ENCODE measurements at regions not wholly inside any gene's neighbourhood (a gene's known extent, or its start where the extent isn't known, plus 50 kb on each side); places are given as distances from the start of the nearest gene placed in this dataset.

- Mint-ChIP-seq H3K4me3 (ENCODE audit: unreplicated experiment) (no peak overlapping the region), H3K9me3 (ENCODE audit: low read depth) (no peaks in the 10 kb centered on the region), H3K36me3 (ENCODE audit: low read depth) (no peaks in the 10 kb centered on the region), H3K27ac (ENCODE audit: unreplicated experiment) (no peak overlapping the region), H3K4me1 (ENCODE audit: low read depth) (peaks cover 3% of the 10 kb centered on the region), H3K27me3 (ENCODE audit: low read depth) (peaks cover 3% of the 10 kb centered on the region)
- TF ChIP-seq CTCF (IDR thresholded peaks at IDR 0.05) = no peak
- DNase-seq (ENCODE audit: low spot score) = no peak
Measured at GRCh38 chr15:66941791-66942190, 123.6 kb upstream of the SMAD3 start.

- no peaks in the 10 kb centered on the region for H3K9me3 Mint-ChIP-seq (ENCODE audit: low read depth)
- no peak for DNase-seq (ENCODE audit: low spot score)
- peaks cover 9% of the 10 kb centered on the region for H3K4me1 Mint-ChIP-seq (ENCODE audit: low read depth)
- H3K27ac Mint-ChIP-seq (ENCODE audit: unreplicated experiment) = no peak overlapping the region
- H3K4me3 Mint-ChIP-seq (ENCODE audit: unreplicated experiment) = no peak overlapping the region
- no peak for TF ChIP-seq CTCF (IDR thresholded peaks at IDR 0.05)
- no peaks in the 10 kb centered on the region for H3K36me3 Mint-ChIP-seq (ENCODE audit: low read depth)
- H3K27me3 Mint-ChIP-seq (ENCODE audit: low read depth) = peaks cover 3% of the 10 kb centered on the region
Measured at GRCh38 chr15:66942649-66943390, 122.6 kb upstream of the SMAD3 start.

- Mint-ChIP-seq H3K36me3 (ENCODE audit: low read depth) (no peaks in the 10 kb centered on the region), H3K27ac (ENCODE audit: unreplicated experiment) (no peak overlapping the region), H3K4me1 (ENCODE audit: low read depth) (peaks cover 13% of the 10 kb centered on the region), H3K27me3 (ENCODE audit: low read depth) (peaks cover 3% of the 10 kb centered on the region), H3K9me3 (ENCODE audit: low read depth) (no peaks in the 10 kb centered on the region), H3K4me3 (ENCODE audit: unreplicated experiment) (no peak overlapping the region)
- no peak for TF ChIP-seq CTCF (IDR thresholded peaks at IDR 0.05)
- no peak for DNase-seq (ENCODE audit: low spot score)
Measured at GRCh38 chr15:66943456-66944095, 121.8 kb upstream of the SMAD3 start.

GRCh38 chr15:66944121-66944520 lies 121.3 kb upstream of the SMAD3 start:
- Mint-ChIP-seq H3K36me3 (ENCODE audit: low read depth) (no peaks in the 10 kb centered on the region), H3K9me3 (ENCODE audit: low read depth) (no peaks in the 10 kb centered on the region), H3K27me3 (ENCODE audit: low read depth) (peaks cover 3% of the 10 kb centered on the region), H3K27ac (ENCODE audit: unreplicated experiment) (no peak overlapping the region), H3K4me1 (ENCODE audit: low read depth) (peaks cover 13% of the 10 kb centered on the region), H3K4me3 (ENCODE audit: unreplicated experiment) (no peak overlapping the region)
- TF ChIP-seq CTCF (IDR thresholded peaks at IDR 0.05) = no peak
- DNase-seq (ENCODE audit: low spot score) = no peak

GRCh38 chr15:66945286-66945685 lies 120.1 kb upstream of the SMAD3 start:
- H3K27me3 Mint-ChIP-seq (ENCODE audit: low read depth) = peaks cover 3% of the 10 kb centered on the region
- H3K36me3 Mint-ChIP-seq (ENCODE audit: low read depth) = no peaks in the 10 kb centered on the region
- no peak for TF ChIP-seq CTCF (IDR thresholded peaks at IDR 0.05)
- no peak for DNase-seq (ENCODE audit: low spot score)
- peaks cover 13% of the 10 kb centered on the region for H3K4me1 Mint-ChIP-seq (ENCODE audit: low read depth)
- H3K27ac Mint-ChIP-seq (ENCODE audit: unreplicated experiment) = no peak overlapping the region
- H3K4me3 Mint-ChIP-seq (ENCODE audit: unreplicated experiment) = no peak overlapping the region
- no peaks in the 10 kb centered on the region for H3K9me3 Mint-ChIP-seq (ENCODE audit: low read depth)
